Muscle layer of duodenum (tissue), 2 donors: ENCODE measurements at regions not wholly inside any gene's neighbourhood (a gene's known extent, or its start where the extent isn't known, plus 50 kb on each side); places are given as distances from the start of the nearest gene placed in this dataset.
"Not testable (repeated sequence)": the region's sequence is repeated elsewhere in the genome, so short reads cannot be mapped to it uniquely, and the experiment has no call there.

Experiments used
- H3K27ac ChIP-seq: one replicate; pipeline ENCODE4 v1.7.0; 2013; ENCODE audit warnings: mild to moderate bottlenecking, low read length
- H3K27me3 ChIP-seq: one replicate; pipeline ENCODE4 v1.7.0; 2013; ENCODE audit warnings: low read depth, mild to moderate bottlenecking, control low read depth, low read length
- H3K36me3 ChIP-seq, 2 donors: one replicate each; pipeline ENCODE4 v1.7.0; 2013; ENCODE audit warnings: low read length in 2 of 2, control low read depth in 1 of 2, mild to moderate bottlenecking in 1 of 2; ENCODE audit not compliant: insufficient read depth in 2 of 2, control insufficient read depth in 1 of 2
- H3K4me1 ChIP-seq, 2 donors: one replicate each; pipeline ENCODE4 v1.7.0; 2013; ENCODE audit warnings: low read length in 2 of 2, mild to moderate bottlenecking in 2 of 2, control low read depth in 1 of 2, moderate library complexity in 1 of 2; ENCODE audit not compliant: insufficient read depth in 2 of 2, control insufficient read depth in 1 of 2
- H3K4me3 ChIP-seq, 2 donors: one replicate each; pipeline ENCODE4 v1.7.0; 2013; ENCODE audit warnings: low read length in 2 of 2, low read depth in 1 of 2, mild to moderate bottlenecking in 1 of 2
- H3K9me3 ChIP-seq, 2 donors: one replicate each; pipeline ENCODE4 v1.7.0; 2013; ENCODE audit warnings: low read length in 2 of 2, control low read depth in 1 of 2, mild to moderate bottlenecking in 1 of 2; ENCODE audit not compliant: control insufficient read depth in 1 of 2
- donor health status: healthy.

DNA sequence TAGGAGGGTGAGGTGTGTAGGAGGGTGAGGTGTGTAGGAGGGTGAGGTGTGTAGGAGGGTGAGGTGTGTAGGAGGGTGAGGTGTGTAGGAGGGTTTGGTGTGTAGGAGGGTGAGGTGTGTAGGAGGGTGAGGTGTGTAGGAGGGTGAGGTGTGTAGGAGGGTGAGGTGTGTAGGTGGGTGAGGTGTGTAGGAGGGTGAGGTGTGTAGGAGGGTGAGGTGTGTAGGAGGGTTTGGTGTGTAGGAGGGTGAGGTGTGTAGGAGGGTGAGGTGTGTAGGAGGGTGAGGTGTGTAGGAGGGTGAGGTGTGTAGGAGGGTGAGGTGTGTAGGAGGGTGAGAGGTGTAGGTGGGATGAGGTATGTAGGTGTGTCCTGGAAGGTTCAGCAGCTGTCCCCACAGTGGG, 144.7 kb downstream of the DLL1 start:
- H3K27me3 ChIP-seq, H3K4me1 ChIP-seq, H3K36me3 ChIP-seq, H3K9me3 ChIP-seq, H3K27ac ChIP-seq, H3K4me3 ChIP-seq: not testable (repeated sequence)

DNA sequence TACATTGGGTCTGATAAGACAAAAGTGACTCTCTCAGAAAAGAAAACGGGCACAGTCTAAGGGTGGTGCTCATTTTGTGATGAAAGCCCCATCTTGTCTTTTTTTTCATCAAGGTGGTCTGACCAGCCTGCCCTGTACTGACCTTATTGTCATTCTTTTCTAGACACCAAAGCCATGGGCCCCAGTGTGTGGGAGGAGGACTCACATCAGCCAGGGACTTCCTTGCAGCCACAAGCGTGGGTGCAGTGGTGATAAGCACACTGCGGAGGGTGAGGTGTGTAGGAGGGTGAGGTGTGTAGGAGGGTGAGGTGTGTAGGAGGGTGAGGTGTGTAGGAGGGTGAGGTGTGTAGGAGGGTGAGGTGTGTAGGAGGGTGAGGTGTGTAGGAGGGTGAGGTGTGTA, 145.2 kb downstream of the DLL1 start:
- H3K27me3 ChIP-seq, H3K4me3 ChIP-seq, H3K36me3 ChIP-seq, H3K27ac ChIP-seq, H3K4me1 ChIP-seq, H3K9me3 ChIP-seq: not testable (repeated sequence)

DNA sequence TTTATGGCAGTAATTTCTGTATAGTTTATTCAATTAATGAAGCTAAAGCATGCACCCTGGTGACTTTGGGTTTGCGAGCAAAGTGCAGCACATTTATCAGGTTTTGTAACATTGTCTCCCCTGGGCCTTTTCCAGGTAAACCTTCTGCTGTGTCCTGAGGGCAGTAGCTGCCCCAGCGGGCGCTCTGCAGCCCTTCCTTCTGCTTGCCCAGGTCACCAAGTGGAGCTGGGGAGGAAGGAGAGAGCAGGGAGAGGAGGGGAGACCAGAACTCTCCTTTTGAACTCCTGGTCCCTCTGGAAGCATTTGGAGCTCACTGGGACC, 145.6 kb downstream of the DLL1 start:
- H3K4me3 ChIP-seq = no peak overlapping the region
- no peak overlapping the region for H3K27ac ChIP-seq
- H3K36me3 ChIP-seq = no peaks in the 10 kb centered on the region
- no peaks in the 10 kb centered on the region for H3K27me3 ChIP-seq
- H3K9me3 ChIP-seq = peaks cover 3 to 4% of the 10 kb centered on the region in 2 donors
- peaks cover 0 to 9% of the 10 kb centered on the region in 2 donors for H3K4me1 ChIP-seq

DNA sequence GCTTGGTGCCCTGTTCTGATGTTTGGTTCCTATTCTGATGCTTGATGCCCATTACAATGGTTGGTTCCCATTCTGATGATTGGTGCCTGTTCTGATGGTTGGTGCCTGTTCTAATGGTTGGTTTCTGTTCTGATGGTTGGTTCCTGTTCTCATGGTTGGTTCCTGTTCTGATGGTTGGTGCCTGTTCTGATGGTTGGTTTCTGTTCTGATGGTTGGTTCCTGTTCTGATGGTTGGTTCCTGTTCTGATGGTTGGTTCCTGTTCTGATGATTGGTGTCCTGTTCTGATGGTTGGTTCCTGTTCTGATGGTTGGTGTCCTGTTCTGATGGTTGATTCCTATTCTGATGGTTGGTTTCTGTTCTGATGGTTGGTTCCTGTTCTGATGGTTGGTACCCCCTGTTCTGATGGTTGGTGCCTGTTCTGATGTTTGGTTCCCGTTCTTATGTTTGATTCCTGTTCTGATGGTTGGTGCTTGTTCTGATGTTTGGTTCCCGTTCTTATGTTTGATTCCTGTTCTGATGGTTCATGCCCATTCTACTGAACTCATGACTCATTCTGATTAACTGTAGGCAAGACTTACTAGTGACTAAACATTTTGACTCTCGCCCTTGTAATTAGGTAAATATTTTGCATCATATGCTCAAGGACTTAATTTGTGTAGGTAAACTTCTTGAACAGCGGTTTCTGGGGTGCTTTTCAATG, 146.2 kb downstream of the DLL1 start:
- H3K9me3 ChIP-seq = peaks cover 3 to 4% of the 10 kb centered on the region in 2 donors
- peak overlapping the region in 1 of 2 donors; percentile 2 for H3K4me3 ChIP-seq
- H3K36me3 ChIP-seq = no peaks in the 10 kb centered on the region
- H3K27me3 ChIP-seq = no peaks in the 10 kb centered on the region
- H3K4me1 ChIP-seq = peaks cover 0 to 9% of the 10 kb centered on the region in 2 donors
- no peak overlapping the region for H3K27ac ChIP-seq

DNA sequence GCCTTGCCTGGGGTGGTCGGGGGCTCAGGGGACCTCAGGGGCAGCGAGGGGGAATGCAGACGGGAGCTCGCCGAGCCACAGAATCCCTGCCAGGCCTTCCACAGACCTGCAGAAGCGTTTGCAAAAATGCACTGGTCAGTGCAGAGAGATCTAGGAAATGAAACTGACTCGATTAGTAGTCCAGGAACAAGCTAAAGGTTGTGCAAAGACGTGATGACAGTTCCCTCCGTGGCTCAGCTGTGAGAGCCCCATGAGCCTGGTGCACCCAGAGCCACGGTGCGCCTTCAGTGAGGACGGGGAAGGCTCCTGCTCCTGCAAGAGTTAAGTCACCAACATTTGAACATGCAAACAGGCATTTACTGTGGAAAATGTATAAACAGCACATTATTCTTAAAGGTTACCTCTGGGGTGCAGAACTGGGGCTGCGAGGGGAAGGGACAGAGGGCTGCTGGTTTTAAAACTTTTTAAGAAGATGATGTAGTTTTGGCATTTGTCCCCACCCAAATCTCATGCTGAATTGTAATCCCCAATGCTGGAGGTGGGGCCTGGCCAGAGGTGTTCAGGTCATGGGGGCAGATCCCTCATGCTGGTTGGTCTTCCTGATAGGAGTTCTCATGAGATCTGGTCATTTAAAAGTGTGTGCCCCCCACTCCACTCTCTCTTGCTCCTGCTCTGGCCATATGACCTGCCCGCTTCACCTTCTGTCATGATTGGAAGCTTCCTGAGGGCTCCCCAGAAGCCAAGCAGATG, 147.3 kb downstream of the DLL1 start:
- Histone ChIP-seq H3K4me3 (no peak overlapping the region), H3K27ac (no peak overlapping the region), H3K27me3 (no peaks in the 10 kb centered on the region), H3K36me3 (no peaks in the 10 kb centered on the region), H3K4me1 (peaks cover 0 to 9% of the 10 kb centered on the region in 2 donors), H3K9me3 (peaks cover 3 to 4% of the 10 kb centered on the region in 2 donors)

DNA sequence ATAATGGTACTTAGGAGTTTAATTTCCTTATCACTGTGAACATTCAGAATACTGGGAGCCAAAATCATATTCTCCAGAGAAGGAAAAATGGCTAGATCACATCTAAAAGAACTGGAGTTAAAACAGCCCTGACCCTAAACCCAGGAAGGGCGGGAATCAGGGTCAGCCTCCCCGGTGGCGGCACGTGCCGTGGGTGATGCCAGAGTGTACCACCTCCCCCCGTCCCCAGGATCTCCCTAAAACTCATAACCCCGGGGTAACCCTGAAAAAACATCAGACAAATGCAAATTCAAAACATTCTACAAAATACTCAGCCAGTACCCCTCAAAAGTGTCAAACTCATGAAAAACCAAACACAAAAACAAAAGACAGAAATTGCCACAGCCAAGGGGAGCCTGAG, 148.3 kb downstream of the DLL1 start:
- Histone ChIP-seq H3K27ac (no peak overlapping the region), H3K4me1 (peaks cover 0 to 8% of the 10 kb centered on the region in 2 donors), H3K27me3 (no peaks in the 10 kb centered on the region), H3K36me3 (no peaks in the 10 kb centered on the region), H3K4me3 (no peak overlapping the region), H3K9me3 (peaks cover 3 to 4% of the 10 kb centered on the region in 2 donors)

DNA sequence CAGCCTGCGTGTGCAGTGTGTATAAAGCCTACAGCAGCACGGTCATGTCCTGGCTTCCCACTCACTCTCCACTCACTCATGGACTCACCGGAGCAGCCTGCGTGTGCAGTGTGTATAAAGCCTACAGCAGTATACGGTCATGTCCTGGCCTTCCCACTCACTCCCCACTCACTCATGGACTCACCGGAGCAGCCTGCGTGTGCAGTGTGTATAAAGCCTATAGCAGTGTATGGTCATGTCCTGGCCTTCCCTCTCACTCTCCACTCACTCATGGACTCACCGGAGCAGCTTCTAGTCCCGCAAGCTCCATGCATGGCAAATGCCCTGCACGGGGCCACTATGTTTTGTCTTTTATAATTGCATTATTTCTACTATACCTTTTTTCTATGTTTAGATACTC, 149.8 kb downstream of the DLL1 start:
- H3K4me1 ChIP-seq, H3K27ac ChIP-seq, H3K36me3 ChIP-seq, H3K27me3 ChIP-seq, H3K4me3 ChIP-seq, H3K9me3 ChIP-seq: not testable (repeated sequence)

DNA sequence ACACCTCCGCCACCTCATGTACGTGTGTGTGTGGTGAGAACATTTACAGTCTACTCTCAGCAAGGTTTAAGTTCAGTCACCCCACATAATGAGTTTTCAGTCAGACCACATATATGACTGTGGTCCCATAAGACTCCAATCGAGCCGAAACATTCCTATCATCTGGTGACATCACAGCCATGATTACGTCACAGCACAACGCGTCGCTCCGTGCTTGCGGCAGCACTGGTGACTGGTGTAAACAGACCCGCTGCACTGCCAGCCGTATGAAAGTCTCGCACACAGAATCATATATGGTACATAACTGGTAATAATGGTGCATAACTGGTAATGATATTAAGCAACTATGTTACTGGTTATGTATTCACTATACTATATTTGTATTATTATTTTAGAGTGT, 150.7 kb downstream of the DLL1 start:
- Histone ChIP-seq H3K9me3 (peaks cover 3 to 4% of the 10 kb centered on the region in 2 donors), H3K4me3 (no peak overlapping the region), H3K4me1 (no peaks in the 10 kb centered on the region), H3K27me3 (no peaks in the 10 kb centered on the region), H3K27ac (no peak overlapping the region), H3K36me3 (no peaks in the 10 kb centered on the region)

DNA sequence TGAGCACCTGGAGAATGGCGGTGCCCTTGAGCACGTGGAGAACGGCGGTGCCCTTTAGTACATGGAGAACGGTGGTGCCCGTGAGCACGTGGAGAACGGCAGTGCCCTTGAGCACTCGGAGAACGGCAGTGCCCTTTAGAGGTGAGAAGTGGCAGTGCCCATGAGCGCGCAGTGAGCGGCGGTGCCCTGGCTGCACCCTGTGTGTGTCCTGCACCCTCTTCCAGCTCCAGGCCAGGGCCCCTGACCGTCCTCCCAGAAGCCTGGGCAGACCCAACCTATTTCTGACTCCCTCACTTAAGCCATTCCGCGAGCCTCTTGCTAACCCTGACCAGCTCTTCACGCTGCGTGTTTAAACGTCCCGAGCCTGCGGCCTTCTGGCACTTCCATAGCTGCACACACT, 151.3 kb downstream of the DLL1 start:
- Histone ChIP-seq H3K36me3 (no peaks in the 10 kb centered on the region), H3K9me3 (peaks cover 3 to 4% of the 10 kb centered on the region in 2 donors), H3K27ac (no peak overlapping the region), H3K4me3 (no peak overlapping the region), H3K27me3 (no peaks in the 10 kb centered on the region), H3K4me1 (no peaks in the 10 kb centered on the region)

DNA sequence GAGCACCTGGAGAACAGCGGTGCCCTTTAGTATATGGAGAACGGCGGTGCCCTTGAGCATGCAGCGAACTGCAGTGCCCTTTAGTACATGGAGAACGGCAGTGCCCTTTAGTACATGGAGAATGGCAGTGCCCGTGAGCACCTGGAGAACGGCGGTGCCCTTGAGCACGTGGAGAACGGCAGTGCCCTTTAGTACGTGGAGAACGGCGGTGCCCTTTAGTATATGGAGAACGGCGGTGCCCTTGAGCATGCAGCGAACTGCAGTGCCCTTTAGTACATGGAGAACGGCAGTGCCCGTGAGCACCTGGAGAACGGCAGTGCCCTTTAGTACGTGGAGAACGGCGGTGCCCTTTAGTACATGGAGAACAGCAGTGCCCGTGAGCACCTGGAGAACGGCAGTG, 151.8 kb downstream of the DLL1 start:
- not testable (repeated sequence) for H3K9me3 ChIP-seq, H3K27me3 ChIP-seq, H3K4me1 ChIP-seq, H3K27ac ChIP-seq, H3K36me3 ChIP-seq, H3K4me3 ChIP-seq

DNA sequence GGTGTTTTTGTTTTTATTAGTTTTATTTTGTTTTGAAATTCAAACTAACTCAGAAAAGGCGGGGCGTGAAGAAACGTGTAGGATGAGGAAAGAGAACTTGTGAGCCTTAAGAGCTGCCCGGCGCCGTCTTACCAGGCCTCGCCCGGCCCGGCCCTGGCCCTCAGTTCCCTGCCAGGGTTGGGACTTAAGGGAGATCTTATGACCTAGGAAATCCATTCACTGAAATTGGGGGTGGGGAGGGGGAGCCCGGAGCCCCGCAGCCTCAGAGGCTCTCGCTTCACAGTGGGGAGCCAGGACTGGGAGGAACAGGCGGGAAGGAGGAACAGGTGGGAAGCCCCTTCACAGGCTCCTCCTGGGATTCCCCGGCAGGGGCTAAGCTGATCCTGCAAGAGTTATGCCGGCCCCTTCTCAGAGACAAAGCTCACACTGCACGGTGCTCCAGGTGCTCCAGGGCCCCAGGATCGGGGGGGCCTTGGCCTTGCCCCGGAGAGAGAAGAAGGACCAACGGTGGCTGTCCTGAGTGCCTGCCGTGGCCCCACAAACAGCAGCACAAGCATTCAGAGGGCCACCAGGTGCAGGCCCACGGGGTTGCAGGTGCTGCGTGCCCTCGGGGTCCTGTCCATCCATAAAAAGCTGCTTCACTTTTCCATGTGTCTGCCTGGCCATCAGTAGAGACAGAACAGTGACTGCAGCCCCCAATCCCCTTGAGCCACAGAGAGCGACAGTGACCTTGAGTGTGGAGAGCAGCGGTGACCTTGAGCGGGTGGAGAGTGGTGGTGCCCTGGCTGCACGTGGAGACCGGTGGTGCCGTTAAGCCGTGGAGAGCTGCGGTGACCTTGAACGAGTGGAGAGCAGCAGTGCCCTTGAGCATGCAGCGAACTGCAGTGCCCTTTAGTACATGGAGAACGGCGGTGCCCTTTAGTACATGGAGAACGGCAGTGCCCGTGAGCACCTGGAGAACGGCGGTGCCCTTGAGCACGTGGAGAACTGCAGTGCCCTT, 152.7 kb downstream of the DLL1 start:
- Histone ChIP-seq H3K36me3 (no peaks in the 10 kb centered on the region), H3K27me3 (no peaks in the 10 kb centered on the region), H3K9me3 (no peaks in the 10 kb centered on the region), H3K4me1 (no peaks in the 10 kb centered on the region), H3K27ac (no peak overlapping the region), H3K4me3 (no peak overlapping the region)
